GM12878 (cell line): ENCODE measurements at regions not wholly inside any gene's neighbourhood (a gene's known extent, or its start where the extent isn't known, plus 50 kb on each side); places are given as distances from the start of the nearest gene placed in this dataset.

Experiments used
- ATAC-seq: fragments of 200-7000 bp; cut with Tn5 transposase; 3 replicates; pipeline ENCODE4 v1.9.1; 2020; ENCODE audit warnings: mild to moderate bottlenecking, moderate library complexity
- BruUV-seq: library from RNA; stranded (reverse); fragments of 400-500 nt; replicated peaks from 2 replicates; lab custom pipeline; 2021; lab: Mats Ljungman, UMichigan
- CTCF ChIA-PET: fragments of 300-600 bp; sonication (Branson Sonifier 250); formaldehyde crosslinking; extraction: SDS; loops from one replicate; lab custom pipeline; 2021; ENCODE audit warnings: inconsistent platforms; lab: Yijun Ruan, JAX
- POLR2A ChIA-PET: fragments of 350-600 bp; formaldehyde crosslinking; extraction: SDS; loops from one replicate; lab custom pipeline; 2021; ENCODE audit warnings: inconsistent platforms; lab: Charles Lee
- RAD21 ChIA-PET: fragments of 300-600 bp; sonication (Branson Sonifier 250); formaldehyde crosslinking; loops from one replicate; lab custom pipeline; 2023; ENCODE audit warnings: antibody characterized with exemption; ENCODE audit not compliant: unreplicated experiment; lab: Charles Lee
- SMC1A ChIA-PET: fragments of 300-600 bp; sonication (Branson Sonifier 250); formaldehyde crosslinking; loops from one replicate; lab custom pipeline; 2023; ENCODE audit not compliant: unreplicated experiment, uncharacterized antibody; lab: Charles Lee
- DNase-seq: peaks from one replicate; pipeline ENCODE4 v3.0.0-alpha.2; 2011; ENCODE audit warnings: low read depth, low spot score
- FAIRE-seq: peaks from 3 replicates; lab custom pipeline; 2011; peaks lifted over from hg19 to GRCh38; lab: Jason Lieb, UNC
- H2AFZ ChIP-seq: 2 replicates; pipeline ENCODE4 v1.6.0; 2011; ENCODE audit warnings: low read depth, low read length, control low read depth; ENCODE audit not compliant: control insufficient read depth
- H3K27ac ChIP-seq: 2 replicates; pipeline ENCODE4 v1.5.1; 2011; ENCODE audit warnings: control low read depth; ENCODE audit not compliant: control insufficient read depth, insufficient read depth
- H3K27me3 ChIP-seq, 2 experiments: replicated peaks in 1 of 2; 2 replicates each; pipeline versions ENCODE4 v1.6.0 to v1.6.1; 2011; ENCODE audit warnings: low read length in 1 of 2; ENCODE audit not compliant: control insufficient read depth in 2 of 2, insufficient read depth in 2 of 2
- H3K36me3 ChIP-seq, 2 experiments: 2 replicates each; pipeline ENCODE4 v1.5.1; 2011; ENCODE audit warnings: low read length in 1 of 2; ENCODE audit not compliant: control insufficient read depth in 2 of 2, insufficient read depth in 2 of 2
- H3K4me1 ChIP-seq: 2 replicates; pipeline ENCODE4 v1.6.1; 2011; ENCODE audit warnings: mild to moderate bottlenecking, low read length, moderate library complexity, mixed read lengths; ENCODE audit not compliant: control insufficient read depth, insufficient read depth
- H3K4me2 ChIP-seq: 2 replicates; pipeline ENCODE4 v1.6.0; 2011; ENCODE audit warnings: control low read depth; ENCODE audit not compliant: control insufficient read depth, insufficient read depth
- H3K4me3 ChIP-seq: fragments of 200-600 bp; sonication (generic); 2 replicates; pipeline ENCODE4 v1.5.1; 2016
- H3K79me2 ChIP-seq: 2 replicates; pipeline ENCODE4 v1.6.0; 2011; ENCODE audit warnings: low read length; ENCODE audit not compliant: control insufficient read depth, insufficient read depth
- H3K9ac ChIP-seq: 2 replicates; pipeline ENCODE4 v1.8.0; 2011; ENCODE audit warnings: low read length, control low read depth, mixed read lengths; ENCODE audit not compliant: control insufficient read depth, insufficient read depth
- H3K9me3 ChIP-seq: replicated peaks from 3 replicates; pipeline ENCODE4 v1.5.1; 2011; ENCODE audit warnings: mild to moderate bottlenecking, low read length; ENCODE audit not compliant: control insufficient read depth, insufficient read depth
- H4K20me1 ChIP-seq: 2 replicates; pipeline ENCODE4 v1.6.0; 2011; ENCODE audit not compliant: control insufficient read depth, insufficient read depth
- ASH2L ChIP-seq: fragments of 300-600, 200-600 bp; sonication (generic); IDR thresholded peaks from 2 replicates; pipeline ENCODE4 v1.6.1; 2017; ENCODE audit warnings: low read depth, mild to moderate bottlenecking, borderline replicate concordance
- BHLHE40 ChIP-seq, 2 experiments: fragments of 450-650 bp in 1 of 2; IDR thresholded peaks; 2 replicates each; pipeline ENCODE4 v1.6.1; 2011 to 2017; ENCODE audit warnings: low read depth in 2 of 2, borderline replicate concordance in 1 of 2, improper control_type of control experiment in 1 of 2, low read length in 1 of 2, mild to moderate bottlenecking in 1 of 2
- DPF2 ChIP-seq: fragments of 450-650 bp; IDR thresholded peaks from 2 replicates; pipeline ENCODE4 v1.6.1; 2017; ENCODE audit warnings: mild to moderate bottlenecking
- ESRRA ChIP-seq: IDR thresholded peaks from 2 replicates; pipeline ENCODE4 v1.6.1; 2012; ENCODE audit warnings: mild to moderate bottlenecking, low read length, improper control_type of control experiment
- IKZF1 ChIP-seq: fragments of 450-650 bp; conservative IDR thresholded peaks from 2 replicates; pipeline ENCODE4 v1.6.1; 2017; ENCODE audit warnings: antibody characterized with exemption, mild to moderate bottlenecking
- SMAD1 ChIP-seq: fragments of 450-650 bp; IDR thresholded peaks from 2 replicates; pipeline ENCODE4 v1.6.1; 2018; ENCODE audit warnings: mild to moderate bottlenecking, low read depth; ENCODE audit not compliant: partially characterized antibody
- TCF7 ChIP-seq: IDR thresholded peaks from 2 replicates; pipeline ENCODE4 v1.6.1; 2014; ENCODE audit warnings: antibody characterized with exemption, borderline replicate concordance
- ZNF24 ChIP-seq: fragments of 450-650 bp; IDR thresholded peaks from 2 replicates; pipeline ENCODE4 v1.6.1; 2017; ENCODE audit warnings: antibody characterized with exemption, mild to moderate bottlenecking
- ZNF384 ChIP-seq: IDR thresholded peaks from 2 replicates; pipeline ENCODE4 v1.6.1; 2012; ENCODE audit warnings: low read depth, mild to moderate bottlenecking, low read length, improper control_type of control experiment, borderline replicate concordance
- in situ Hi-C: fragments of 300-500 bp; cut with MboI; formaldehyde crosslinking; loops from 9 replicates; pipeline ENCODE4 v1.14.3; 2018; ENCODE audit warnings: mixed read lengths
- intact Hi-C: fragments of 100-400 bp; cut with micrococcal nuclease; formaldehyde crosslinking; loops from one replicate; pipeline ENCODE4 v1.14.2; 2022; ENCODE audit not compliant: unreplicated experiment
- TF ChIP-seq, protein P1 (sequence below): fragments of 450-650 bp; IDR thresholded peaks from 2 replicates; pipeline ENCODE4 v1.6.1; 2018; ENCODE audit warnings: borderline replicate concordance, mild to moderate bottlenecking; ENCODE audit not compliant: partially characterized antibody
- TF ChIP-seq, protein P2 (sequence below): fragments of 450-650 bp; IDR thresholded peaks from 2 replicates; pipeline ENCODE4 v1.6.1; 2016; ENCODE audit warnings: mild to moderate bottlenecking

- no peak overlapping the region for H3K4me3 ChIP-seq
- no peaks in the 10 kb centered on the region for H3K27me3 ChIP-seq
- POLR2A ChIA-PET = no interaction called here
- H3K27ac ChIP-seq = no peak overlapping the region
- FAIRE-seq (no peak), ATAC-seq (no peak), DNase-seq (no peak)
- no peak for TF ChIP-seq IKZF1
- TF ChIP-seq, protein P1, sequence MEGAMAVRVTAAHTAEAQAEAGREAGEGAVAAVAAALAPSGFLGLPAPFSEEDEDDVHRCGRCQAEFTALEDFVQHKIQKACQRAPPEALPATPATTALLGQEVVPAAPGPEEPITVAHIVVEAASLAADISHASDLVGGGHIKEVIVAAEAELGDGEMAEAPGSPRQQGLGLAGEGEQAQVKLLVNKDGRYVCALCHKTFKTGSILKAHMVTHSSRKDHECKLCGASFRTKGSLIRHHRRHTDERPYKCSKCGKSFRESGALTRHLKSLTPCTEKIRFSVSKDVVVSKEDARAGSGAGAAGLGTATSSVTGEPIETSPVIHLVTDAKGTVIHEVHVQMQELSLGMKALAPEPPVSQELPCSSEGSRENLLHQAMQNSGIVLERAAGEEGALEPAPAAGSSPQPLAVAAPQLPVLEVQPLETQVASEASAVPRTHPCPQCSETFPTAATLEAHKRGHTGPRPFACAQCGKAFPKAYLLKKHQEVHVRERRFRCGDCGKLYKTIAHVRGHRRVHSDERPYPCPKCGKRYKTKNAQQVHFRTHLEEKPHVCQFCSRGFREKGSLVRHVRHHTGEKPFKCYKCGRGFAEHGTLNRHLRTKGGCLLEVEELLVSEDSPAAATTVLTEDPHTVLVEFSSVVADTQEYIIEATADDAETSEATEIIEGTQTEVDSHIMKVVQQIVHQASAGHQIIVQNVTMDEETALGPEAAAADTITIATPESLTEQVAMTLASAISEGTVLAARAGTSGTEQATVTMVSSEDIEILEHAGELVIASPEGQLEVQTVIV = no peak
- TF ChIP-seq, protein P2, sequence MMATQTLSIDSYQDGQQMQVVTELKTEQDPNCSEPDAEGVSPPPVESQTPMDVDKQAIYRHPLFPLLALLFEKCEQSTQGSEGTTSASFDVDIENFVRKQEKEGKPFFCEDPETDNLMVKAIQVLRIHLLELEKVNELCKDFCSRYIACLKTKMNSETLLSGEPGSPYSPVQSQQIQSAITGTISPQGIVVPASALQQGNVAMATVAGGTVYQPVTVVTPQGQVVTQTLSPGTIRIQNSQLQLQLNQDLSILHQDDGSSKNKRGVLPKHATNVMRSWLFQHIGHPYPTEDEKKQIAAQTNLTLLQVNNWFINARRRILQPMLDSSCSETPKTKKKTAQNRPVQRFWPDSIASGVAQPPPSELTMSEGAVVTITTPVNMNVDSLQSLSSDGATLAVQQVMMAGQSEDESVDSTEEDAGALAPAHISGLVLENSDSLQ = no peak
- no peak for TF ChIP-seq ESRRA
- TF ChIP-seq ZNF384 = no peak
- no peak for TF ChIP-seq ZNF24
- TF ChIP-seq ASH2L = no peak
- TF ChIP-seq TCF7 = no peak
- no peak for TF ChIP-seq BHLHE40 (IDR thresholded peaks at IDR 0.05; ENCODE audit: borderline replicate concordance in 1 of 2, low read depth in 2 of 2, low read length in 1 of 2)
- no peak for TF ChIP-seq SMAD1
- no peak for TF ChIP-seq DPF2
- CTCF ChIA-PET = no interaction called here
- no peaks in the 10 kb centered on the region for H4K20me1 ChIP-seq
- H3K9ac ChIP-seq = no peak overlapping the region
- SMC1A ChIA-PET = interaction anchor here (0.7 to 2.6 kb wide), 4 partner anchors 23 to 127 kb away, joined by 3 to 6 read pairs (median 5); no protein-coding TSS in a partner anchor
- in situ Hi-C loops = no loop called here
- RAD21 ChIA-PET = interaction anchor here (0.8 kb wide), 1 partner anchor 26 kb away, joined by 3 read pairs; no protein-coding TSS in a partner anchor
- no peaks in the 10 kb centered on the region for H3K4me1 ChIP-seq
- no TSS peak for BruUV-seq
- H2AFZ ChIP-seq = no peak overlapping the region
- no peaks in the 10 kb centered on the region for H3K9me3 ChIP-seq
- H3K79me2 ChIP-seq = no peaks in the 10 kb centered on the region
- no peak overlapping the region for H3K4me2 ChIP-seq
- no peaks in the 10 kb centered on the region for H3K36me3 ChIP-seq
- intact Hi-C loops = no loop called here
Observed at GRCh38 chr9:11063263-11063662, 450.5 kb upstream of the PTPRD start.
